Cerebellar nuclear complex (tissue), 1 donor: ENCODE measurements at regions not wholly inside any gene's neighbourhood (a gene's known extent, or its start where the extent isn't known, plus 50 kb on each side); places are given as distances from the start of the nearest gene placed in this dataset.
"Not testable (repeated sequence)": the region's sequence is repeated elsewhere in the genome, so short reads cannot be mapped to it uniquely, and the experiment has no call there.

ENCODE experiments used
- DNase-seq, 2 experiments: peaks; one replicate each; lab custom pipeline; 2025; lab: John Stamatoyannopoulos, UW

DNA sequence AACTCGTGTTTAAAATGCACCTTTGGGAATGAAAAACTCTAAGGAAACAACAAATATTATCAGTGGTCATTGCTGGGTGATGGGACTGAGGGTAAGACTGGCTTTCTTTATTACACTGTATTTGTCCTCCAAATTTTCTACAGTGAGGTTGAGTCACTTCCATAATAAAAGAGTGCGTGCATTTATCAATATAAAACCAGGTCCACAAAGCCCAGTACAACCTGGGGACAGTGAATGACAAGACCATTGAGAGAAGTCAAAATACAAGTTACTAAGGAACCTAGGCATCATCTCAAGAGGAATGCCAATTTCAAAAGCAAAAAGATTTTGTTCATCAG lies 76.4 kb downstream of the MAGED4 start:
- DNase-seq, result no peak

GRCh38 chrX:52261463-52262194 lies 76.9 kb downstream of the MAGED4 start:
- DNase-seq, result peak; percentile 73 to 91

DNA sequence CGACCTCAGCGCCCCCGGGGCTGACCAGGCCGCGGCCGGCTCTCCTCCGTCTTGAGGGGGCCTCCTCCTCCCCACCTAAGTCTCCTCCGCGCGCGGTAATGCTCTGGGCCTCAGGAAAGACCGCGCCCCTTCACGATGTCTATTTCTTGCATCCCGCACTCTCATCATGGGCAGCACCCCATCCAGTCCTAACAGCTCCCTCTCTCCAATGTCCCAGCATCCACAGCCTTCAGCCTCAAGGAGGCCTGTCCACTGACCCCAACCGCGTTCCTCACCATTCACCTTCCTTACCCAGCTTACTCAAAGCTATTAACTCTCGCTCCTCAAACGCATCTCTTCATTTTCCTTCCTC lies 77.5 kb downstream of the MAGED4 start:
- no peak for DNase-seq

GRCh38 chrX:52263417-52263816 lies 78.7 kb downstream of the MAGED4 start:
- no peak for DNase-seq

DNA sequence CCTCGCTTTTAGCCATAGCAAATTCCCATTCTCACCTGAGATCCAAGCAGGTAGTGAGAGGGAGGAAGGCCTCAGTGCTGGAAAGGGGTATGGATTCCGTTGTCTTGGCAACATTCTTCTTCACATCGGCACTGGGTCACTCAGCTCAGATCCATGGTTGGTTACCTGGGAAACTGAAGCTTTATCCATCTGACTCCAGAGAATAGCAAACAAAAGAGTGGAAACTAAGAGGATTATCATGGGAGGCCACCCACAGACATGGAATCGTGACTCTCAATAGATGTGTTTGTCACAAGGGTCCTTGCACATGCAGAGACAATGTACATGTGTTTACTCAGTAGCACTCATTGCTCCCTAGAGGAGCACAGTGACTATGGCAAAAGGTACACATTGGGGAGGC lies 81.0 kb downstream of the MAGED4 start:
- no peak for DNase-seq

DNA sequence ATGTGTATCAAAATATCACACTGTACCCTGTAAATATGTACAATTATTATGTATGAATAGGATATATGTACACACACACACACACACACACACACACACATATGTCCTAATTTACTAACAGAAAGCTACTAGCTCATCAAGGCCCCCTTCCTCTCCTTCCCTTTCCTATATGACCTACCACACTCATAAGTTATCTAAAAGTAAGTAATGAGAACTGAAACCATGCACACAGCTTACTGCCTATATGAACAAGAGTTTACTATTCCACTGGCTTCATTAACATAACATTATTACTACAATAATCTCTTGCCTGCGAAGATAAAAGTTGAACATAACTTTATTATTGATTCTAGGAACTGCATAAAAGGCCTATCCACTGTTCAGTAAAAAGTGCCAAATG lies 83.8 kb downstream of the MAGED4 start:
- DNase-seq, result not testable (repeated sequence)

DNA sequence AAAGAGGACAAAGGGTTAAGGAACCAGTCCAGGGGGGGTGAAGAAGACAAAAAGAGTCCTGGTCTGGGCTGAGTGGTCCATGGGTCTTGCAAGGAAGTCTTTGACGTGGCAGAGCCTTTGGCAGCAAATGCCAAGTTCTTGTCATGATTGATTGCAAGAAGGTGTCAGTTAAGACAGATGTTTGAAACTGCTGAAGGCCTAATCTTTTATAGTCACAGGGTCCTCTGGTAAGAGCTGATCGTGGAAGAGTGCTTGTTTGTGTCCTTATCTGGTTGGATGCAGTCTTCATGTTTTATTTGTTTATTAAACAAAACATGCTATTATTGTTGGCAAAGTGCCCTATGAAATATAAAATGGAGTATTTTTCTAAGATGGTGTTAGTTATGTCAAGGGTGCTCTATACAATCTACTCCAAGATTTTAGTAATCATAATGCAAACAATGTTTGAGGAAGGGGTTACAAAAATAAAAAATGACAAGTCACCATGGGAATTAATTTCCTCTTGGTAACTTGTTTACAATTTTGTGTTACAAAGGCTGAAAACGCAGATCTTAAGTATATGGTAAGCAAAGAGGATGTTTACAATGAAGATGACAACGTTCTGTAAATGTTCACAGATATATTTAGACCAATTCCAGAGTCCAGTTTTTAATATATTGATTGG lies 85.9 kb downstream of the MAGED4 start:
- no peak for DNase-seq

DNA sequence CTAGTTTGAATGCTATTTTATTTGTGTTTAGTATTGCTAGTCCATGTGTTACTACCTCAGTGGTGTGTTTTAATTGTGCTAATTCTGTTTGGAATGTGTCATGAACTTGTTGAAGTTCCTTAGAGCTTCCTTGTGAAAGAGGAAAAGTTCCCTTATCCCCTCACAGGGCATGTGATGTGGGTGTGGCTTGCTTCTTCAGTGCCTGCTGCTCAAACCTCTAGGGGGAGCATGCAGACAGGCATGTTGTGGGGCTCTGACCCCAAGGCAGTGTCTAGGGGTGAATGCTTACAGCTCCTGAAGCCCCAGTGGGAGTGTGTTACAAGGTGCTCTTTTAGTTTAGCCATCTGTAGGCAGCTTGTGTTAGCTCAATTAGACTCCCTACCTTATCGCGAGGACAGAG lies 86.5 kb downstream of the MAGED4 start:
- no peak for DNase-seq

DNA sequence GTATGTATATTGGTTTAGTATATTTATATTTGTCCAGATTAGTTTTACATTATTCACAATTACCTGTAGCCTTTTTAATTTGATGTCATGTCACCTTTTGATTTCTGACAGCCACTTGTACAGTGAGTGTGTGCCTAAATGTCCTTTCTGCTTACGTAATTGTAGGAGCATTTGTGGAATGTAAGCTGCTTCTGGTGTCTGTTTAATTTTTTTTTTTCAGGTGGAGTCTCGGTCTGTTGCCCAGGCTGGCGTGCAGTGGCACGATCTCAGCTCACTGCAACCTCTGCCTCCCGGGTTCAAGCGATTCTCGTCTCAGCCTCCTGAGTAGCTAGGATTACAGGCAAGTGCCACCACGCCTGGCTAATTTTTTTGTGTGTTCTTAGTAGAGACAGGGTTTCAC lies 91.2 kb upstream of the XAGE2 start:
- DNase-seq, result no peak

DNA sequence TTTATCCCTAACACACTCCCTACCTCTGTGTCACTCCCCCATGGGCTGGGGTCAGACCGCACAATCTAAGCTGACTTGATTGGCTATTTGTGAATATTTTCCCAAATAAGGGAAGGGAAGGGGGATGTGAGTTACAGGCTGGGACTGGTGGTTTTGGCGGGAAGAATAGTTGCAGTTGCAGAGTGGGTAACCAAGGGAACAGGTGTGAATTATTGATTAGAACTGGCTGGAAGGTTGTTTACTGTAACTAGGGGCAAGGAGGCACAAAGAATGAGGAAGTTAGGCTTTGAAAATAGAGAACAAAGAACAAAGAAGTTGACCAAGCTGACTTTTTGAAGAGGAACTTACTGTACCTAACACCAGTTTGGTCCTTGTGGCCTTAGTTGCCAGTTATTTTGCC lies 88.0 kb upstream of the XAGE2 start:
- DNase-seq, result no peak

DNA sequence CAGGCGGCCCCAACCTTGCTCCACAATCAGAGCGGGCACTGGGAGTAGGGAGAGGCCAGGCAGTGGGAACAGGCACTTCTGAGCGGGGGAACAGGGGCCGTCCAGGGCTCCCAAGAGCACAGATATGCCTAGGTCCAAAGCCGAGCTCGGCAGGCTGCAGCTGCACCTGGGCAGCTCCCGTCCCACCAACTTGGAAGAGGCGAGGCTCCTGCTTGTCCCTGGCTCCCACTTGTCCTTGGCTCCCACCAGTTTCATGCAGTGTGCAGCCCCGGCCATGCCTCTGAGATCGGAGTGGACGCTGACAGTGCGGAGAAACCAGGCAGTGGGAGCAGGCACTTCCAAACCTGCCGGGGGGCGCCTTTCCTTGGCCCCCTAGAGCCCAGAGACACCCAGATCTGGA lies 84.0 kb upstream of the XAGE2 start:
- DNase-seq, result no peak

GRCh38 chrX:52298968-52299367 lies 69.9 kb upstream of the XAGE2 start:
- not testable (repeated sequence) for DNase-seq

DNA sequence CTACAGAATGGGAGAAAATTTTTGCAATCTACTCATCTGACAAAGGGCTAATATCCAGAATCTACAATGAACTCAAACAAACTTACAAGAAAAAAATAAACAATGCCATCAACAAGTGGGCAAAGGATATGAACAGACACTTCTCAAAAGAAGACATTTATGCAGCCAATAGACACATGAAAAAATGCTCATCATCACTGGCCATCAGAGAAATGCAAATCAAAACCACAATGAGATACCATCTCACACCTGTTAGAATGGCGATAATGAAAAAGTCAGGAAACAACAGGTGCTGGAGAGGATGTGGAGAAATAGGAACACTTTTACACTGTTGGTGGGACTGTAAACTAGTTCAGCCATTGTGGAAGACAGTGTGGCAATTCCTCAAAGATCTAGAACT lies 60.3 kb upstream of the XAGE2 start:
- DNase-seq, result not testable (repeated sequence)
